Suppressor macrophage treated with lipopolysaccharide for 4 hours (primary cell): ENCODE measurements at regions not wholly inside any gene's neighbourhood (a gene's known extent, or its start where the extent isn't known, plus 50 kb on each side); places are given as distances from the start of the nearest gene placed in this dataset.
"Not testable (repeated sequence)": the region's sequence is repeated elsewhere in the genome, so short reads cannot be mapped to it uniquely, and the experiment has no call there.

Experiments used
- DNase-seq: peaks from one replicate; pipeline ENCODE4 v3.0.0-alpha.2; 2020

DNA sequence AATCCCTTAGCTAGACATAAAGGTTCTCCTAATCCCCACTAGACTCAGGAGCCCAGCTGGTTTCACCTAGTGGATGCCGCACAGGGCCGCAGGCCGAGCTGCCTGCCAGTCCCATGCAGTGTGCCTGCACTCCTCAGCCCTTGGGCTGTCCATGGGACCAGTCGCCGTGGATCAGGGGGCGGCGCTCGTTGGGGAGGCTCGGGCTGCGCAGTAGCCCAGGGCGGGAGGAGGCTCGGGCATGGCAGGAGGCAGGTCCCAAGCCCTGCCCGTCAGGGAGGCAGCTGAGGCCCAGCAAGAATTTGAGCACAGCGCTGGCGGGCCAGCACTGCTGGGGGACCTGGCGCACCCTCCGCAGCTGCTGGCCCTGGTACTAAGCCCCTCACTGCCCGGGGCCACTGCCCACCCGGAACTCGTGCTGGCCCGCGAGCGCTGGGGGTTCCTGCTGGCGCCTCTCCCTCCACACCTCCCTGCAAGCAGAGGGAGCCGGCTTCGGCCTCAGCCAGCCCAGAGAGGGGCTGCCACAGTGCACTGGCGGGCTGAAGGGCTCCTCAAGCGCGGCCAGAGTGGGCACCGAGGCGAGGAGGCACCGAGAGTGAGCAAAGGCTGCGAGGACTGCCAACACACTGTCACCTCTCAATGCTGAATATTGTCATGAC, 307.8 kb downstream of the C6orf118 start:
- no peak for DNase-seq

DNA sequence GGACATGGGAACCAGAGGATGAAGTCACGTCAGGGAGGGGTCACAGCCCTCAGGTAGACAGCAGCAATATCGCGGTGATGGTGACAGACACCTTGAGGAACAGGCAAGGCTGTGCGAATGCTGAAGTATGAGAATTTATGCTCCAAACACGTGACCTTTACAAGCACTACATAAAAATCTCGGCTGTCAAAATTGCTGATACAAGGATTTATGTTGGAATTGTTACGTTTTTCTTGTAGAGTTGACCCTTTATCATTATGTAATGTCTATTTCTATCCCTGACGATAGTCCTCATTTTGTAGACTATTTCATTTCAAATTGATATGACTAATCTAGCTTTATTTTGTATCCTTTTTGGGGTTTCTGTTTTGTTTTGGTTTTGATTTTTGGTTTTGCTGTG, 311.1 kb downstream of the C6orf118 start:
- DNase-seq, result no peak

DNA sequence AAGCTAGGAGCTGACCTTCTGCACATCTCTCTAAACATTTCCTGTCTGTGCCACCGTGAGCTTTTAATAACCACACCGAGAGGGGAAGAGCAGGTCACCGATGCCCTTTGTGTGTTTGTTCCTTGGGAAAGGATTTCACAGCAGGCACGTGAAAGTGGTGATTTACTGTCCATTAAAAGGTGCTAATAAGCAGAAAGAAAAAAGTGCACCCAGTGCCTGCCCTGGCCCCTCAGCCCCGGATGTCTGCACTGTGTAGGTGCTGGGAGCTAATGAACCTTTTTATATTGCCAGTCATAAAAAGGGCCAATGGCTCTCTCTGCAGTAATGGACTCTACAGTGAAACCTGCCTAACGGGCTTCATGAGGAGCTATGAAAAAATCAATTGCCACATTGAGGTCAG, 312.6 kb downstream of the C6orf118 start:
- no peak for DNase-seq

DNA sequence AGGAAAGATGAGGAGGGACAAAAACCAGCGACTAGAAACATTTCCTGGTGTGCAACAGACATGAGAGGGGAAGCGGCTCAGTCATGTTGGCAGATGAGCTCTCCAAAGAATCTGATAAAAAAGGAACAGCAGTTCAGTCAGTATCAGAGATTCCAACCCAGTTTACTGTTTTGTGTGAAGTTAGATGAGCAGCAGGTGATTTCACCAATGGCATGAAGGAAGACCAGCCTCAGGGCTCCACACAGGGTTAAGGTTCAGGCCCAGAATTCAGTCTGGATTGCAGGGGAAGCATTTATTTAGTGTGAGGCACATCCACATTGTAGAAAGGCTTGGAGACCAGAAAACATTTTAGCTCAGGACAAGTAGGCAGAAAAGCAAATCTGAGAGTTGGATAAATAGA, 317.8 kb downstream of the C6orf118 start:
- no peak for DNase-seq

DNA sequence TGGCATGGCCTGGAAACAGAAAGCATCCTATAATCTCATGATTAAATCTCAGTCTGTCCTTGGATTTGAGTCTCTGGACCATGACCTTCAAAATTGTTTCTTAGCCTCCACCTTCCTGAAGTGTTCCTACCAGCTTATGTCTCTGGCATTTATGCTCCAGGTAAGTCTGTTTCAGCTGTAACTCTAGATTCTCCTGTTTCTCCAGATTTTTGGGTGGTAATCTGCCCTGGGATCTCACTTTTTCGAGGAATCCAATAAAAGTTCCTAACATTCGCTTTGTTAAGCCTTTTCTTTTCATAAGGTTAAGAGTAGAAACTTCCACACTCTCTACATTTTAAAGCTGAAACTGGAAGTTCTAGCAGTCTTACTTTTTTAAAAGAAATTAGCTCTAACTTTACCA, 318.5 kb downstream of the C6orf118 start:
- no peak for DNase-seq

DNA sequence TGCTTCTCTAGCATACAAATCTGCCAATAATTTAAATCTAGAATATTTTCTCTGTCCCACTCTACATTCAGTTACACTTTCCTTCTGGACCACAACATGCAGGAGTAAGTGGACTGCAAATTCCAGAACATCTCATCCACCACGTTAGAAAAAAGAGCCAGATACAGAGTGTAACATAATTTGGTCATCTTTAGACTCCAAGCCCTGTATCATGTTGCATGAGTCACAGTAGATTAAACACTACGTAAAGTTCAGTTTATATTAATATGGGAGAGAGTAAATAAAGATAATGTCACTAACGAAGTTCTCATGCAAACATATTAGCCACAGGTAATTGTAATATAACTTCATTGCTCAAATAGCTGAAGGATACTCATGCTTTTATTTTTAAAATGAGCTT, 327.0 kb downstream of the C6orf118 start:
- no peak for DNase-seq

DNA sequence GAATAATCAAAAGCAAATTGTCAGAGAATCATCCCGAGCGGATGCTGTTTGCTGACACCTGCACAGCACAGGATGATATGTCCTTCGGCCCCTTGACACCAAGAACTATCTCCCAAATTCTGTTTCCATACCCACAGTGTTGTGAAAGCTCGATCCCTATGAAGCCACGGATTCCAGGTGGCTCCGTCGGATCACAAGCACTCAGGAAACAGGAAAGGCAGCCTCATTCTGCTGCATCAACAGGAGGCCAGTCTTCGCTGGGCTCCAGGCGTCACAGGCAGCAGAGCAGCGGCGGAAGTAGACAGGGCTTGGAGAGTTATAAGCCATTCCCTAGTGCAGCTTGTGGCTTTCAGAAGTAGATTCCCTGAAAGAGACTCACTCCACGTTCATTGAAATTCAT, 342.3 kb downstream of the C6orf118 start:
- DNase-seq, result no peak

DNA sequence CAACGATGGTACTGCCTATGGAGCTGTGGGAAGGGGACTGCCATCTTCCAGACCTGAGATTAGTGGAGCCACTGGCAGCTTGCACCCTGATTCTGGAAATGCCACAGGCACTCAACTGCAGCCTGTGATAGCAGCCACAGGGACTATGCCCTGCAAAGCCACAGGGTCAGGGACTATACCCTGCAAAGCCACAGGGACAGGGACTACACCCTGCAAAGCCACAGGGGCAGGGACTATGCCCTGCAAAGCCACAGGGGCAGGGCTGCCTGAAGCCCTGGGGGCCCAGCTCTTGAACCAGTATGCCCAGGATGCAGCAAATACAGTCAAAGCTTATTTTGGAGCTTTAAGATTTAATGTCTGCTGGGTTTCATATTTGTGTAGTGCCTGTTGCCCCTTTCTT, 346.6 kb downstream of the C6orf118 start:
- DNase-seq, result no peak

DNA sequence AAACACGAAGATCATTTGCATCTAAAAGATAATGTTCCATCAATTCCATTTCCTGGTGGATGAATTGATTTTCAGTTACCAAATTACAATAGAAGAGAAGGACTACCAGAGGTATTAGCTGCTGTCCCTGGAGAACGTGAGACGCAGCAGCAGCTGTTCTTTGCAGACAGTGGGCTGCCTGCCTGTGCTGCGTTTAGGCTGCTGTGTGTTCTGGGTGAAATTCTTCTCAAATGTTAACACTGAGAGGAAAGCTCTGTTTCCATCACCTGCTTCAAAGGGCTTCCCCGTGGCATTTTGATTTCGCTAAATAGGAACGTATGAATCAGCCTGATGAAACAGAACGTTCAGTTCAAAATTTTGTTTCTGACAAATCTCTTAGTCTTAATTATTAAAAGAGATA, 362.2 kb downstream of the C6orf118 start:
- no peak for DNase-seq

DNA sequence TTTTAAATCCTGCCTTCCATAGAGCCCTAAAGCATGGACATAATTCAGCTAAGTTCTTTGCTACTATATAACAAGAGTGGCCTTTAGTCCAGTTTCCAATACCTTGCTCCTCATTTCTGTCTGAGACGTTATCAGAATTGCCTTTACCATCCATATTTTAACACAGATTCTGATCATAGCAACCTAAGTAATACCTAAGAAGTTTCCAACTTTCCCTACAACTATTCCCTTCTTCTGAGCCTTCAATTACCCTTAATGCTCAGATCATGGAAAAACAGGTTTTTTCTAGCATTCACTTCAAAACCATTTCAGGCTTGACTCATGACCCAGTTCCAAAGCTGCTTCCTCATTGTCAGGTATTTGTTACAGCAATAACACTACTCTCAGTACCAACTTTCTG, 367.1 kb downstream of the C6orf118 start:
- no peak for DNase-seq

DNA sequence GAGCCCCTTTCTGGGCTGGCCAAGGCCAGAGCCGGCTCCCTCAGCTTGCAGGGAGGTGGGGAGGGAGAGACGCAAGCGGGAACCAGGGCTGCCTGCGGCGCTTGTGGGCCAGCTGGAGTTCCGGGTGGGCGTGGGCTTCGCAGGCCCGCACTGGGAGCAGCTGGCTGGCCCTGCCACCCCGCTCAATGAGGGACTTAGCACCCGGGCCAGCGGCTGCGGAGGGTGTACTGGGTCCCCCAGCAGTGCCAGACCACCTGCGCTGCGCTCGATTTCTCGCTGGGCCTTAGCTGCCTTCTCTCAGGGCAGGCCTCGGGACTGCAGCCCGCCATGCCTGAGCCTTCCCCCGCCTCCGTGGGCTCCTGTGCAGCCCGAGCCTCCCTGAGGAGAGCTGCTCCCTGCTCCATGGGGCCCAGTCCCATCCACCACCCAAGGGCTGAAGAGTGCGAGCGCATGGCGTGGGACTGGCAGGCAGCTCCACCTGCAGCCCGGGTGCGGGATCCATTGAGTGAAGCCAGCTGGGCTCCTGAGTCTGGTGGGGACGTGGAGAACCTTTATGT, 376.1 kb downstream of the C6orf118 start:
- not testable (repeated sequence) for DNase-seq

DNA sequence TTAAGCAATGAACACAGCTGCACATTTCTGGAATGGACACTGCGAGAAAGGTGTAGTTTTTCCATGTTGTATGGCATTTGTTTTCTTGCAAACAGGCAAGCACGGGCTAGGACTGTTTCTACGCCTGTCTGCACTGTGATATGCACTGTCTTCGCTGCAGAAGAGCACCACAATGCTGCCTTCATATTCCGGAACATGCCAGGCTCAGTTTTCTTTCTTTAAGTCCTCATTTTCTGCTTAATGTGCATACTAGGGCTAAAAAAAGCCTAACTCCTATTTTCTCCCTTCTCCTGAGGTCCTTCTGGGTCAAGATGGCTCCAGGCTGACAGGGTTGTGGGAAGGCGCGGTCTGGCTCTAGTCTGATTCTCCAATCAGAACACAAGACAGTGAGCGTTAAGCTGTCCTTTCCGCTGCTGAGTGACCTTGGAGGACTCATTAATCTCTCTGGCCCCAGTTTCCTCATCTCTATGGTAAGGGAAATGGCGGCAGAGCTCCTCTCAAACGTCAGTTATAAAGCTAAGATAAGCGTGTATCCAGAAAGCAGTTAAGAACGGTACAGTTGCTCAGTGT, 379.9 kb downstream of the C6orf118 start:
- no peak for DNase-seq

DNA sequence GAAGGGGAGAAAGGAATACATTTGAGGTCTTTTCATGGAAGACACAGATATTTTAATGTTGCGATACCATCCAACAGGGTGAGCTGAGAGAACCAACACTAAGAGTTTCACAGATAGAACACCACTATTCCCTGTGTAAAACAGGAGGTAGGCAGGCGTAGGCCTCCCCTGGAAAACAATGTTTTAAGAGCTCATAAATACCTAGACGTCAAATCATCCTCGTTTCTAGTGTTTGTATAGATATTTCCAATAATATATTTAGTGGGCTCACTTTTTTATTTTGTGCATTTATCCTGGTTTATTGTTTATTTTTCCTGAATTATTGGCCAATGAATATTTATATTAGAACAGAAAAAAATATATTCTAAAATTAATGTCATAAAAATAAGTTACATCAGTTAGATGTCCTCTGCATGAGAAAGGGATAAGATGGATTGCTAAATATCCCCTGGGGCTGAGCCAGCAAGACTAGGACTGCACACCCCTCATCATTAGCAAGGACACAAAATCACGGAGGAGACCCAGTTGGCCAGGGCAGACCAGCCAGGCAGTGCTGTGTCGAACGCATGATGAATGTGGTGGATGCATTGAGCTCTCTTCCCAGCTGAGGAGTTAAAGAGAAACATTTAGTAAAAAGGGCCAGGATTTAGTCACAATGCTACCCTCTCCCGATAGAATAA, 380.5 kb downstream of the C6orf118 start:
- no peak for DNase-seq

DNA sequence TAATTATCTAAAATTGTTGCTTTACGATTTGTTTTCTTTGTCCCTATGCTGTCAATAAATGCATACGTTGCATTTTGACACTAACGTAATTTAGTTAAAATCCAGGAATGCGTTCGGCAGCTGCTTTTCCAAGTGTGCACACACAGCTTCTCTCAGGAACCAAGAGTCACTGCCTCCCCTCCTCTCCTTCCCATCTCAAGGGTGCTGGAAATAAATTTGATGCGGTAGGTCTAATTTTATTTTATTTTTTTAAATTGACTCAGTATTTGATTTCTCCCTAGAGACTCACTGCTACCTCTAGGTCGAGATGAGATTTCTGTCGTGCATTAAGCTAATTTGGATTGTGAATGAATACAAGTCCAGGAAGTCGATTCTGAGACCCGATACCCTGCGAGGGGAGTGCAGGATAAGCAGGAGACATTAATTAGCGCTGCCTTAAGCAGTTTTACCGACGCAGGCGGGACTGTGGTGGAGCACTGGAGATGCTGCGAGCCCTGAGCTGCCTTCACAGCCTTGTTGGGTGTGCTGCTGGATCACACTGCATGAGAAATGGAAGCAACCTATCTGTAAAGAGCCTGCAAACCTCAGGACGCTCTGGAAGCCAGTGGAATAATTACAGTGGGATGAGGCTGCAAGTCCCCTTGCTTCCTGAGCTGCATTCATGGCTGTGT, 381.2 kb downstream of the C6orf118 start:
- no peak for DNase-seq

DNA sequence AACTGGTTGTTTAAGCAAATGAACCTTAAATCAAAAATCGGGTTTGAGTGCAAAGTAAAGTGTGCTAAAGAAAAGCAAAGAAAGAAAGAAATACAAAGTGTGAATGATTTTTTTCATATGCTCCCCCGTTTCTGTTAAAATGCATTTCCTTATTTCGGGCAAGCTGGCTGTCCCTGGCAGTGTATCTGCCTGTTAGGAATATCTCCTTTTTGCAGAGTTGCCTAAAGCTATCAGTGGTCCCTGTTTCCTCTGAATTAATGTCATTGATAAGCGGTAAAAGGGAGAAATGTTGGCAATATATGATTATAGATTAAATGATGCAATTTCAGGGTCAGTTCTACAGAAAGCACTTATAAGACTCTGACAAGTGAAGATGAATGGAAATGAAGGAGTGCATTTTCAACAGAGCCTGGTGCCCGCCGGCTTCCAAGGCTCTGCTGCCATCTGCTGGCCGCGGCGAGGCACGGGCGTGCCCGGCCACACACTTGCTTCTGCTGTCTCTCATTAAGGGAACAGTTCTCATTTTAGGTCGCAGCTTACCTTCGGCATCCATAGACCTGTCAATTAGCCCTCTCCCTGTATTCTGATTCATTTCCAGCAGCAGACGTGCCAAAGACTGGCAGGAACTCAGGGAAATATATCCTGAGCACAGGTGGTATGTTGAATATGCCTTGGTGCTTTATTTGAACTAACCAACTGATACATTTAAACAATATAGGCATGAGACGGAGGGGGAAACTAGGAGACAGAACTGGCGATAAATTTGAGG, 381.9 kb downstream of the C6orf118 start:
- peak; percentile 50 for DNase-seq

DNA sequence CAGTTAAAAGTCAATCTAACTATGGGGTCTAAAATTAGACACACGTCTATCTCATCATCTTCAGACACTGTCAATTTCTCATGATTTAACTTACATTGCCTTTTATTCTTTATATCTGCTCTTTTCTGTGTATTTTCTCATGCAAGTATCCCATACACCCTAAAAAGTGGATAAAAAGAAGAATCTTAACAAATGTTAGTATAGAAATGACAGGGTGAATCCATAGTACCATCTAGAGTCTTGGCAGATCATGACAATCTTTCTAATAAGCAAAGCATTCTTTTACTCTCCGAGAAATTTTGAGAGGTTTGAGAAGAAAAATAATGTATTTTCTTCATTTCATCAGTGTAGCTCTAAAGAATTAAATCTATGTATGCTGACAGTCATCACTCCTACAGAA, 382.7 kb downstream of the C6orf118 start:
- no peak for DNase-seq

DNA sequence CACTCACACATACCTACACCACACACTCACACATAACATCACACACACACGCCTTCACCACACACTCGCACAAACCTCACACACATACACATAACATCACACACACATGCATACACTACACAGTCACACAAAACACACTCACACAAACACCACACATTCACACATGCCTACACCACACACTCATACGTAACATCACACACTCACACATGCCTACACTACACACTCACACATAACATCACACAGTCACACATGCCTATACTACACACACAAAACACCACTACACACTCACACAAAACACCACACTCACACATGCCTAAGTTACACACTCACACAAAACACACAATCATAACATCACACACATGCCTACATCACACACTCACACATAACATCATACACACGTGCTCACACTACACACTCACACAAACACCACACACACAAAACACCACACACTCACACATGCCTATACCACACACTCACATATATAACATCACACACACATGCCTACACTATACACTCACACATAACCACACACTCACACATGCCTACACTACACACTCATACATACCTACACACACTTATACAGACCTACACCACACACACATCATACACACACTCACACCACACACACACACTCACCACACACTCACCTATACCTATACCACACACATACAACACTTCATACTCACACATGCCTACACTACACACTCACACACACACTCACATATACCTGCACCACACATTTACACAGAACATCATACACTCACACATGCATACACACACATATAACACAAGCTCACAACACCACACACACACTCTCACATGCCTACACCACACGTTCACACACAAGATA, 383.5 kb downstream of the C6orf118 start:
- no peak for DNase-seq

DNA sequence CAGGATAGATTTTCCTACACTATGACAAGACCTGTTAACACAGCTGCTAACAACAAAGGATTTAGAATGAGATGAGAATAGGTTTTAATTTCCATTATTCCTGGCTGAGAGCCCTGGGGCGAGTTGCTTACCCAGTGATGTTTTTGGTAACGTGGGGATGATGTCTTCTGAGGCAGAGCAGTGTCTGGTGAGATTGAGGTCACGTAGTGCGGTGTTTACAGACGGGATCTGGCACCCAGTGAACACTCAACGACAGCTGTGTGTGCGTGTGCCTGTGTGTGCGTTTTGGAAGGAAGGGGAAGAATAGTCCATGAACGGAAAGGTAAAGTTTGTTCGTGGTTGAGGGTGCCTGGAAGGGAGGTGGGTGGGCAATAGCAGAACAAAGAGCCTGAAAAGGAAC, 384.7 kb downstream of the C6orf118 start:
- no peak for DNase-seq

DNA sequence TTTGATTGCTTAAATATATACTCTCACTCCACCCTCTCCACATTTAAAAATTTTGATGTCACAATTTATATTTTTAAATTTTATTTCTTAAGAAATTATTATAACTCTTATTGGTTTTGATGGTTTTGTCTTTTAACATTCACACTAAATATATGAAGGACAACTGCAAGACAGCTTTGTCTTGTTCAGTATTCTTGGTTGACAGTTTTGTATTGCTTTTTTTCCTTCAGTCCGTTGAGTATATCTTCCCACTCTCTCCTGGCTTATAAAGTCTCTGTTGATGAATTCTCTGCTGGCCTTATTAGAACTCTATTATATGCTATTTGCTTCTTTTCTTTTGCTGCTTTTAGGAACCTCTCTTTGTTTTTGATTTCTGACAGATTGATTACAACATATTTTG, 392.2 kb downstream of the C6orf118 start:
- DNase-seq, result no peak

DNA sequence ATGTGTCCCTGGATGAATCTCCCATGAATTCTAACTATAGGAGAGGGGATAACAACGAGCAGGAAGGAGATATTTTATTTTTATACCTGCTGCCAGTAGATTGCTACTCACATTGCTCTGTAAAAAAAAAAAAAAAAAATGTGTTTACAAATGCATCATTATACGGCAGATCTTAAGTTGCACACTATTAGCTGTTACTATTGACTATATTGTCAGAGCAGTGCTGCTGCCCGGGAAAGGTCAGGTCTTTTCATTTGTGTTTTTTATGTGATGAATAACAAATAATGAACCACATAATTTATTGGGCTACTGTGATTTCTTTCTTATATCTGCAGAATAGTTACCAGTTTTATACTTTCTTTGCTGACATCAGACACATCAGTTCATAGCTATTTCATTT, 393.3 kb downstream of the C6orf118 start:
- no peak for DNase-seq

DNA sequence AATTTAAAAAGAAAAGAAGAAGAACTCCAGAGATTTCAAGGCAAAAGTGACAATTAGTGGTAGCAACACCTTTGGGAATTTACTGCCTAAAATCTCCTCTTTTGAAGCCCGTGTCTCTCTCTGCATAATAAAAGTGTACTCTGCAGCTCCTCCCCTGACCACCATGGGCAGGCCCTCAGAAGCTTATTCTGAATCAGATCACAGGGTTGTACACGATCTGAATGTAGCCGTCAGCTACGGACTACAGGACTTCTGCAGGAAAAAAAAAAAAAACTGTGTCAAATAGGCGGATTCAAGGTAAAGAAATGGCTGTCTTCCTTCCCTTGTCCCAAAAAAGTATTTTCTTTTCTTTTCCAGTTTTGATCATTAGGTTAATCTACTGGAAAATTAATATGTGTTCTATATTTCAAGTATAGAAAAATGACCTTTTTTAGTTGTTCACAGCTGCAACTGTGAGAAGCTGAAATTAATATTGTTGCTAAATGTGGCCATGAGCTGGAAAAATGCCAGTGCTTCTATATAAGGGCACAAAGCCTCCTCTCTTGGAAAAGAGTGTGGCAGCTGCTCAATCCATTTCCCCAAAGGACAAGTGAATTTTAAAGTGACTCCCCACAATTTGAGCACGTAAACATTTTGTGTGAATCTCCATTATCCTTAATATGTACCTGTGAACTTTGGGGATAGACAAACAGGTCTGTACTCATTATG, 397.4 kb downstream of the C6orf118 start:
- no peak for DNase-seq
